UCSD-AML1 (cell line): ENCODE measurements at regions not wholly inside any gene's neighbourhood (a gene's known extent, or its start where the extent isn't known, plus 50 kb on each side); places are given as distances from the start of the nearest gene placed in this dataset.
"Not testable (repeated sequence)": the region's sequence is repeated elsewhere in the genome, so short reads cannot be mapped to it uniquely, and the experiment has no call there.

Experiments
- DNase-seq: peaks from one replicate; lab custom pipeline; 2025; ENCODE audit not compliant: unreplicated experiment; lab: John Stamatoyannopoulos, UW

GRCh38 chr1:173341971-173342370, 134.8 kb upstream of the TNFSF4 start:
- DNase-seq = no peak

DNA sequence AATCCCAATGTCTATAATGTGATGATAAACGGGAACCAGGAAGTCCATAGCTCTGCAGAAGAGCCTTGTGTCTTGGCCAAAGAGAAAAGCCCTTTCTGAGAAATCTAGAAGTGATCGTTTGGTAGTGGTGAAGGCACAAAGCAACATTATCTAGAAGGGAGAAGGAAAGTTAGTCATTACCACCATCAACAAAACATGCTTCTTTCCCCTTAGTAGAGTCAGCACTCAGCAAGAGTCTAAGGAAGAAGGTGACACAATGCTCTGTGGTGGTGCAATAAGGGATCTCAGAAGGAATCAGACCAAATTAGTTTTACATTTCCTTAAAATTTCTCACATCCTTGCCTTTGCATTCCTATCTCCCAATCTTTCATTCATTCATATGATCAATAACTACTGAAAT, 134.4 kb upstream of the PRDX6 start:
- no peak for DNase-seq

DNA sequence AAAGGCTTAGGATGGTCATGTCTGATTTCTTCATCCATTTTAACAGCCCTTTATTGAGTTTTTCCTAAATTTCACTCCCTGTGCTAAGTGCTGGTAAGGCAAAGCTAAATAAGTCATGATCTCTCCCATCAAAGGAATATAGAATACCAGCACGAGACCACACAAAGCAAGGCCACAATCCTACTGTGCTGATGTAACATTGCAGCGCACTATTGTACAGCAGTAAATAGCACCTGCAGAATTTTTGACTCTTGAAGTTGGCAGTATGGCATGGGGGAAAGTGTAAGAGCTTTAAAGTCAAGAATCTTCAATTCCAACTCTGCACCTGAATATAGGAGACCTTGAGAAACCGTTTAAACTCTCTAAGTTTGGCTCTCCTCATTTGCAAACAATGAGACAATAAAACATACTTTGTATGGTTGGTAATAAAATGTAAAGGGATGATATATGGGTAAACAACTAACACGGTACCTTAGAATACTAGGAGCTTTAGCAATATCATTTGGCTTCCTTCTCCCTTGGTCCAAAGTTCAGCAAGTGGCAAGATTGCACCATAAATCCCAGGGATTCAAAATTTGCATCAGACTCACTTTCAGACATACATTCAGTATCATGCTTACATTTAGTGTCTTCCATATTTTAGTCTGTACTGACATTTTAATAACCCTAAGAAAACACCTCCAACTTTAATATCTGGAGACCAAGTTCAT, 132.9 kb upstream of the PRDX6 start:
- no peak for DNase-seq

- DNase-seq = no peak
Measured at GRCh38 chr1:173347282-173347818, 129.8 kb upstream of the PRDX6 start.

- DNase-seq = not testable (repeated sequence)
Measured at GRCh38 chr1:173352635-173353034, 124.5 kb upstream of the PRDX6 start.

- no peak for DNase-seq
Measured at GRCh38 chr1:173353350-173353749, 123.8 kb upstream of the PRDX6 start.

DNA sequence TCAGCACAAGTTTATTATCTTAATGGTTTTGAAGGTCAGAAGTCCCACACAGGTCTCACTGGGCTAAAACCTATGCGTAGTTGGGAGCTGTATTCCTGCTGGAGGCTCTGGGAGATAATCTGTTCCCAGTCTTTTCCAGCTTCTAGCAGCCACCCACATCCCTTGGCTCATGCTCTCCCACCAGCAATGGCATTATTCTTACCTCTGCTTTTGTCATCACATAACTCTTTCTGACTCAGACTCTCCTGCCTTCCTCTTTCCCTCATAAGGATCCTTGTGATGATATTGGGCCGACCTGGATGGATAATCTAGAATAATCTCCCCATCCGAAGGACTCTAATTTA, 122.2 kb upstream of the PRDX6 start:
- no peak for DNase-seq

DNA sequence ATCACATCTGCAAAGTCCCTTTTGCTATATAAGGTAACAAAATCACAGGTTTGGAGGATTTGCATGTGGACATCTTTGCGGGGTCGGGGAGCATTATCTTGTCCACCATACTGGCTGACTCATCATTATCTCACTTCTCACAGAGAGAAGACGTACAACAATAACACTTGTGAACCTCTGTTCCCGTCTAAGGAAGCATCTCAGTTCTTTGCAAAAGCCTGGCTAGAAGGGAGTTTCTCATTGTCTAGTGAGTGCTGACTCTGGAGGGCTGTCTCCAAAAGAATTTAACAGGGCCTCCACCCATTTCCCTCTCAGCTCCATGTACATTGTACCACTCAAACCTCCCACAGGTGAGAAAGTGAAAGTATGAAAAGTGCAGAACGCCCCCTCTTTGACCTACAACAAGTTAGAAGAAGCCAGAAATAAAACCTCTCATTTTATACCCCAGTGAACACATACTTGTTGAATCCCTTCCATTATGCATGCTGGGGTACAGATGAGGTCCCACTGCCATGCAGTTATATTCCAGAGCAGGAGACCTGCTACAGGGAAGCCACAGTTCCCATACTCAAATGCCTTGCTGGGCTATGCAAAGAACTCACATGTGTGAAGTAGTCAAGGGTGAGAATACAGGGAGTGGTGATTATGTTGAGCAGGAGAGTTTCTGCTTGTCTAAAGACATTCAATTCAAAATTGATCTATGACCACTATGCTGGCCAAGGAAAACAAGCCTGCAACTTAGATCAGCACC, 121.7 kb upstream of the PRDX6 start:
- DNase-seq = no peak

GRCh38 chr1:173356191-173356762, 120.9 kb upstream of the PRDX6 start:
- no peak for DNase-seq

DNA sequence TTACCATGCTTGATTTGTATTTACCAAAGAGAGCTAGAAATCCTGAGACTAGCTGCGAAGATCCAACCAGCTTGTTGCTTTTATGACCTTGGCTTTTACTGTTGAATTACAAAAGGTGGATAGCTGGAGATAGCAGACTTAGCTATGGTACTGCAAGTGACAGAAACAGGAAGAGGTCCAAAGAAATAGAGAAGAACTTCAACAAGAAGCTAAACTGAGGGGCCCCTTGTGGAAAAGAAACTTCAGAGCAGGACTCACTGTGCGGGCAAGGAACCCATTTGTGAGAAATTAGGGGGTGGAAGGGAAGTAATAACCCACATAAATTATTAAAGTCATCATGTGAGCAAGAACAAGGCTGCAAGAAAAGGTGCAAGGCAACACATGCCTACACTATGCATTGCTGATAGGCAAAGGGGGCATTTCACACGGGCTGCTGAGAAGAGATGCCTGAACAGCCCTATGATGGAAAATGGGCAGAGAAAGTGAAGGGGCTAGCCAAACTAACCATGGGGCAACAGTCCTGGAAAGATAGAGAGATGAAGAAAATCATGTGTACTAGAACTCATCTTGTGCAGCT, 116.6 kb upstream of the PRDX6 start:
- DNase-seq = no peak

DNA sequence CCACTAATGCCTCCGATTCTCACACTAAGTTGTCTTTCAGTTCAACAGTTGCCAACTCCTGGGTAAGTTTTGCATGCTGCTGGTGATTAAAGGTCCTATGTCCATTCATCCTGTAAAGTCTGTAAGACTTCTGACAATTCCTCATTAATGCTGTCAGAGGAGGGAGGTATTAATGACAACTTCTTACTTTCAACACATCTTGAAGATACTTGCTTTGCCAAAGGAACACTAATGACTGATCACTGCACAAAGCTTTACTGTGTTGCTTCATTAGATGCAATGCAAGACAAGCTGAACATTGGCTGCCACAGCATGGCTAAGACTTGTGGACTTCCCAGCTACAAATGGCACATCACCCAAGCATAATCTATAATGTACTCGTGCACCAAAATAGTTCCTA, 114.6 kb upstream of the PRDX6 start:
- DNase-seq = no peak

GRCh38 chr1:173364827-173365226, 112.3 kb upstream of the PRDX6 start:
- DNase-seq = no peak

- no peak for DNase-seq
Measured at GRCh38 chr1:173365341-173365740, 111.8 kb upstream of the PRDX6 start.

DNA sequence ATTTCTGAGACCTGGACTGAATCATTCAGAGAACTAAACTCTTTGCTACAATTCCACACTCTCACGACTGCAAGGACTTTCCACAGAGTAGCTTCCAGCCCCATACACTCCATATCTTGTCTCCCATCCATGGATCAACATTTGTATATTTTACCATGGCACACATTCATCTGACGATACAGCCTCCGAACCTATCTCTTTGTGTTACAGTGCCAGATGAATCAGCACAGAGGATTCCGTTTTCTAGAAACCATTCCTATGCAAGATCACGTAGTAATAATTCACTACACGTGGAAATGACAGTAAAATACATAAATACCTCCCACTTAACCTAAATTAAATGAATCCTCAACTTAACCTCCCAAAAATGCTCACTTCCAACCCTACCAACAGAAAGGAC, 110.0 kb upstream of the PRDX6 start:
- DNase-seq = no peak

DNA sequence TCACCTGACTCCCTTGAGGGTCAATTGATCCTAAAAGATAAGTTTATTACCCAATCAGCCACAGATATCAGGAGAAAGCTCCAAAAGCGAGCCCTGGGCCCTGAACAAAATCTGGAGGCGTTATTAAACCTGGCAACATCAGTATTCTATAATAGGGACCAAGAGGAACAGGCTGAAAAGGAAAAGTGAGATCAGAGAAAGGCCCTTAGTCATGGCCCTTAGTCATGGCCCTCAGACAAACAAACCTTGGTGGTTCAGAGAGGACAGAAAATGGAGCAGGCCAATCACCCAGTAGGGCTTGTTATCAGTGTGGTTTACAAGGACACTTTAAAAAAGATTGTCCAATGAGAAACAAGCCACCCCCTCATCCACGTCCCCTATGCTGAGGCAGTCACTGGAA, 106.5 kb upstream of the PRDX6 start:
- DNase-seq = not testable (repeated sequence)

DNA sequence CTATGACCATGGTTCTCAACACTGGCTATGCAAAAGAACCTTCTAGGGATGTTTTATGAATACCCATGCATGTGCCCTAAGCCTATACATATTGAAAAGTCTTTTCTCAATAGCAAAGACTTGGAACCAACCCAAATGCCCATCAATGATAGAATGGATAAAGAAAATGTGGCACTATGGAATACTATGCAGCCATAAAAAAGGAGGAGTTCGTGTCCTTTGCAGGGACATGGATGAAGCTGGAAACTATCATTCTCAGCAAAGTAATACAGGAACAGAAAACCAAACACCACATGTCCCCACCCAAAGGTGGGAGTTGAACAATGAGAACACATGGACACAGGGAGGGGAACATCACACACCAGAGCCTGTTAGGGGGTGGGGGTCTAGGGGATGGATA, 101.1 kb upstream of the PRDX6 start:
- DNase-seq = not testable (repeated sequence)

DNA sequence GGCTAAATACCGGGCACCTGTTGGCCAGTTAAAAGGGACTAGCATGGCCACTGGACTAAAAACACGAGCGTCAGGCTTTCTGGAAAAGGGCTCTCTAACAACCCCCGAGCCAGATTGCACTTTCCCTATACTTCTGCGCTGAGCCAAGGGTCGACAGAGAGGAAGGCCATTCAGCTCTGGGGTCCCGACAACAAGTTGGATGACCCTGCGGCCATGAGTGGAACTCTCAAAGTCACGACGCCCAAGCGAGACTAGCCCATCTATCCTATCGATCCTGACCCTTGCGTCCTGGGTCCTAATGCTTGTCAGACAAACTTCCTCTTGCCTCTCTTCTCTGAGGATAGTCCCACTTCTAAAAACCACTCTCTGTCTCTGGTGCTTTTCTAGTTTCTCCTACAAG, 99.9 kb upstream of the PRDX6 start:
- no peak for DNase-seq

- DNase-seq = no peak
Measured at GRCh38 chr1:173383351-173383750, 93.8 kb upstream of the PRDX6 start.

- DNase-seq = no peak
Measured at GRCh38 chr1:173388352-173388751, 88.8 kb upstream of the PRDX6 start.

DNA sequence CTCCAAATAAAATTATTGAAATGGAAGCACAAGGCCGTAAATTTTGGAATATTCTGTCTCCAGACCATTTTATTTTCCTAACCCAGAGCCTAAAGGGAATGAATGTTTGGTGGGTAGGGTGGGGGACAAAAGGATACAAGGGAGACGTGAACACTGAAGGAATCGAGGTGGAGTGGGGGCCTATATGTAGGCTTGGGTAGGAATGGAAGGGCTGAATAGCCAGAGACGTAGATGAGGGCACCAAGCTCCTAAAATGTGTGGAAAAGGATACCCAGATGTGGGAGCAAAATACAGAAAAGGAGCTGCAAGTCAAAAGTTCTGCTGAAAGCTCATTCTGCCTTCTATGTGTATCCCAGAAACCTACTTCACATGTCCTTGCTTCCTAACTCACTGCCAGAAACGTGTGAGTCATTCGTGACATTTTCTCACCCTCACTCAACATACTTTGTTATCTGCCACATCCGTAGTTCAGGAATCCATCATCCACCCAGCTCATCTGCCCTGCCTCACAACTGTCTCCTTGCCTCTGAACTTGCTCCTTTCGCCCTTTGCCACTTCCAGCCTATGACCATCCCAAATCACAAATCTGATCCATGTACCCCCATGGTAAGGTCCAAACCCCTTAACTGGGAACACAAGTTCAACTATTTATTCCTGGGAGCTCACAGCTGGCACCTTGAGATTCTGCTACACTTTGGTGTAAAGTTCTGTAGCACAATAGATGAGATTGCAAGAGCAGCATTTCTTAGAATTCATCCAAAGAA, 84.1 kb upstream of the PRDX6 start:
- no peak for DNase-seq

DNA sequence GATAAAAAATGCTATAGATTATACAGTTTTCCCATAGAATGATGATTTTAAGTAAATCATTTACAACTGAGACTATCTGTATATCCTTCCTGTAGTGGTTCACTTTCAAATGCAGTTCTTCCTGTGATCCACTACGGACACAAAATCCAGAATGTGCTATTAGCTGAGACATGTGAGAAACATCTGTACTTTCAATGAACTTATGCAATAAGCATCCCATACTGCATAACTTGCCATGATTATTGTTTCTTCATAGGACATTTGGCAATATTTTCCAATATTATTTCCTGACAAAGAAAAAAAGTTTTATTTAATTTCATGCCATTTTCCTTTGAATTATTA, 83.5 kb upstream of the PRDX6 start:
- DNase-seq = no peak
